Osteoblast (primary cell): ENCODE measurements at regions not wholly inside any gene's neighbourhood (a gene's known extent, or its start where the extent isn't known, plus 50 kb on each side); places are given as distances from the start of the nearest gene placed in this dataset.

Experiments used
- DNase-seq: peaks from one replicate; pipeline ENCODE4 v3.0.0; 2011; ENCODE audit warnings: low spot score, mixed read lengths; ENCODE audit not compliant: insufficient read length; ENCODE audit errors: missing footprints
- H2AFZ ChIP-seq: 2 replicates; pipeline ENCODE4 v1.6.0; 2011; ENCODE audit warnings: mild to moderate bottlenecking, low read length
- H3K27ac ChIP-seq: 2 replicates; pipeline ENCODE4 v1.5.1; 2011; ENCODE audit warnings: mild to moderate bottlenecking, low read depth, low read length, moderate library complexity
- H3K27me3 ChIP-seq: 2 replicates; pipeline ENCODE4 v1.6.0; 2012; ENCODE audit warnings: mild to moderate bottlenecking, control low read depth, inconsistent platforms, low read length, moderate library complexity; ENCODE audit not compliant: insufficient read depth
- H3K36me3 ChIP-seq: 2 replicates; pipeline ENCODE4 v1.5.1; 2011; ENCODE audit warnings: mild to moderate bottlenecking, low read length, control low read depth, moderate library complexity; ENCODE audit not compliant: insufficient read depth
- H3K4me1 ChIP-seq: 2 replicates; pipeline ENCODE4 v1.5.1; 2011; ENCODE audit warnings: mild to moderate bottlenecking, low read length, control low read depth, moderate library complexity; ENCODE audit not compliant: insufficient read depth
- H3K4me2 ChIP-seq: 2 replicates; pipeline ENCODE4 v1.6.0; 2011; ENCODE audit warnings: mild to moderate bottlenecking, low read length; ENCODE audit not compliant: insufficient read depth
- H3K4me3 ChIP-seq: fragments of 200-600 bp; sonication (generic); 3 replicates; pipeline ENCODE4 v1.5.1; 2012; ENCODE audit warnings: mild to moderate bottlenecking, low read length, inconsistent platforms; ENCODE audit not compliant: insufficient read depth
- H3K79me2 ChIP-seq: 2 replicates; pipeline ENCODE4 v1.6.0; 2012; ENCODE audit warnings: mild to moderate bottlenecking, low read length, control low read depth, inconsistent platforms; ENCODE audit not compliant: insufficient read depth
- H3K9me3 ChIP-seq: 2 replicates; pipeline ENCODE4 v1.5.1; 2011; ENCODE audit warnings: low read depth, low read length, control low read depth
- H4K20me1 ChIP-seq: 2 replicates; pipeline ENCODE4 v1.6.0; 2012; ENCODE audit warnings: mild to moderate bottlenecking, low read length, control low read depth; ENCODE audit not compliant: insufficient read depth
- TF ChIP-seq, protein P1 (sequence below): IDR thresholded peaks from 2 replicates; pipeline ENCODE4 v1.5.1; 2011; ENCODE audit warnings: mild to moderate bottlenecking, low read depth, low read length, moderate library complexity; ENCODE audit errors: extremely low read depth

DNA sequence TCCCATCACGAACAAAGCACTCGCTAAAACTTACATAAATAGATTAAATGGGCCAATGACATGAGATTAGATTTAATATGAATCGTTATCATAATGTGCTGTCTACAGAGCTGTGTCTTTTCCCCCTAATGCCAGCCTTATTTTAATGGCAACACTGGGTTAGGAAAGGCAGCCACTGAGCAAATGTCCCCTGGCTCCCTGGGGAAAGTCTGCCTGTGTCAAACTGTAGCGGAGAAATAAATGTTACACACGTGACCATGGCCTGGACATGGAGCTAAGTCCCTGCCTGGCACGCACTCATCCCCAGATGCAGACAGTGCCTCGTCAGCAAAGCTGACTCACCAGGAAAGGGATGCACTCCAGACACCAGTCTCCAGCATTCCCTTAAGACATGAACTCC lies 61.3 kb upstream of the SDK2 start:
- no peaks in the 10 kb centered on the region for H3K79me2 ChIP-seq
- DNase-seq: no peak
- H2AFZ ChIP-seq: no peak overlapping the region
- no peaks in the 10 kb centered on the region for H4K20me1 ChIP-seq
- H3K27ac ChIP-seq: no peak overlapping the region
- H3K4me1 ChIP-seq: no peaks in the 10 kb centered on the region
- TF ChIP-seq, protein P1, sequence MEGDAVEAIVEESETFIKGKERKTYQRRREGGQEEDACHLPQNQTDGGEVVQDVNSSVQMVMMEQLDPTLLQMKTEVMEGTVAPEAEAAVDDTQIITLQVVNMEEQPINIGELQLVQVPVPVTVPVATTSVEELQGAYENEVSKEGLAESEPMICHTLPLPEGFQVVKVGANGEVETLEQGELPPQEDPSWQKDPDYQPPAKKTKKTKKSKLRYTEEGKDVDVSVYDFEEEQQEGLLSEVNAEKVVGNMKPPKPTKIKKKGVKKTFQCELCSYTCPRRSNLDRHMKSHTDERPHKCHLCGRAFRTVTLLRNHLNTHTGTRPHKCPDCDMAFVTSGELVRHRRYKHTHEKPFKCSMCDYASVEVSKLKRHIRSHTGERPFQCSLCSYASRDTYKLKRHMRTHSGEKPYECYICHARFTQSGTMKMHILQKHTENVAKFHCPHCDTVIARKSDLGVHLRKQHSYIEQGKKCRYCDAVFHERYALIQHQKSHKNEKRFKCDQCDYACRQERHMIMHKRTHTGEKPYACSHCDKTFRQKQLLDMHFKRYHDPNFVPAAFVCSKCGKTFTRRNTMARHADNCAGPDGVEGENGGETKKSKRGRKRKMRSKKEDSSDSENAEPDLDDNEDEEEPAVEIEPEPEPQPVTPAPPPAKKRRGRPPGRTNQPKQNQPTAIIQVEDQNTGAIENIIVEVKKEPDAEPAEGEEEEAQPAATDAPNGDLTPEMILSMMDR: no peak
- no peaks in the 10 kb centered on the region for H3K27me3 ChIP-seq
- H3K36me3 ChIP-seq: no peaks in the 10 kb centered on the region
- no peak overlapping the region for H3K4me3 ChIP-seq
- H3K9me3 ChIP-seq: no peaks in the 10 kb centered on the region
- H3K4me2 ChIP-seq: no peak overlapping the region

DNA sequence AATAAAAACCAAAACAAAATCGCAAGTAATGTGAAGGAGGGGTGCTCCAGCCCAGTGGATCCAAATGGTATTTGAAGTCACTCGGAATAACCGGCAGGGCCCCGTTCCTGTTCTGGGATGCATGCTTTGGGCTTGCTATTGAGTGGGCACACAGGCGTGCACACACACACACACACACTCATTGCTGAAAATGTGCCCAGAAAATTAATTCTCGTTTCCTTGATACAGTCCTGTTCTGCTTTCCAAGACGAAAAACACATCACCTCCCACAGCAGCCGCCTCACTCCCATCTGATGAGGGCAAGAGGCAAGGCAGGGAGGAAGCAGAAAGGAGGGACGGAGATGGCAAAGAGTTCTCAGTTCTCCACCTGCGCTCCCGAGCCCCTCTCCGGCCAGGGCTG lies 62.2 kb upstream of the SDK2 start:
- H3K27ac ChIP-seq: no peak overlapping the region
- no peaks in the 10 kb centered on the region for H3K27me3 ChIP-seq
- no peaks in the 10 kb centered on the region for H3K9me3 ChIP-seq
- no peak for DNase-seq
- TF ChIP-seq, protein P1: no peak
- no peaks in the 10 kb centered on the region for H3K36me3 ChIP-seq
- H3K4me1 ChIP-seq: no peaks in the 10 kb centered on the region
- no peak overlapping the region for H3K4me2 ChIP-seq
- H2AFZ ChIP-seq: no peak overlapping the region
- no peaks in the 10 kb centered on the region for H3K79me2 ChIP-seq
- no peak overlapping the region for H3K4me3 ChIP-seq
- H4K20me1 ChIP-seq: no peaks in the 10 kb centered on the region

DNA sequence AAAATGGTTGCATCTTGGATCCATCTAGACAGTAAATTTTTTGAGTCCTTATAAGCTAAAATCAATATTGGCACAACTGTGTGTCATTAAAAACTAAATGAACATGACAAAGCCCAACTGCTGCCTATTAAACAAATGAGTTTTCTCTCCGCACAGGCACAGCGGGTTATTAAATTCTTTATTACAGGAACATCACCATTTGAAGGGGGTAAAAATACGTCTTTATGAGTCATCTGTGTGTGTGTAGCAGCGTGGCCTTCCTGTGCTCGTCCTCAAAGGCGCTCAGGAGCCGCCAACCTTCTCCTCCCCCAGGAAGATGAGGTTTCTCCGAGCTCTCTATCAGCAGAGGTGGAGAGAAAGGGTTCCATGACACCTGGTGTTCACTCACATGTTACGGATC lies 62.6 kb upstream of the SDK2 start:
- no peaks in the 10 kb centered on the region for H3K36me3 ChIP-seq

DNA sequence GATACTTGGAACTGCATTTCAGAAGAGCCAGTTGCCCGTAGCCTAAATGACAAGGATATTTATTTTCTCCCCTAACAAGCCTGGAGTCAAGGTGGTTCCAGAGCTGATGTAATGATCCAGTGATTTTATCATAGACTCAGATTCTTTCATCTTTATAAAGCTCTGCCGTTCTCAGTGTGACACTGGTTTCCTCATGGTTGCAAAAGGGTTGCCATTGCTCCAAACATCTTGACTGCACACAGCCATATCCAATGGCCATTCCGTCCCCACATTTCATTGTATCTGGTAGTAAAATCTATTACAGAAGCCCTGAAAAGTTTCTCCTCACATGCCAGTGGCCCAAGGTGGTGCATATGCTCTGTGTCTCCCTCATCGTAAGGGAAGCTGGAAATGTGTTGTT lies 63.1 kb upstream of the SDK2 start:
- Histone ChIP-seq H3K9me3 (no peaks in the 10 kb centered on the region), H3K27me3 (no peaks in the 10 kb centered on the region), H3K27ac (no peak overlapping the region), H3K4me1 (no peaks in the 10 kb centered on the region), H3K36me3 (no peaks in the 10 kb centered on the region), H3K4me3 (no peak overlapping the region), H3K4me2 (no peak overlapping the region), H3K79me2 (no peaks in the 10 kb centered on the region), H2AFZ (no peak overlapping the region), H4K20me1 (no peaks in the 10 kb centered on the region)
- TF ChIP-seq, protein P1: no peak
- DNase-seq: no peak

More for the DNA sequence above, 62.6 kb upstream of the SDK2 start:
- TF ChIP-seq, protein P1: no peak
- no peaks in the 10 kb centered on the region for H3K27me3 ChIP-seq
- DNase-seq: no peak
- no peak overlapping the region for H2AFZ ChIP-seq
- no peaks in the 10 kb centered on the region for H3K9me3 ChIP-seq
- no peak overlapping the region for H3K27ac ChIP-seq
- H3K4me3 ChIP-seq: no peak overlapping the region
- H3K79me2 ChIP-seq: no peaks in the 10 kb centered on the region
- no peak overlapping the region for H3K4me2 ChIP-seq
- no peaks in the 10 kb centered on the region for H3K4me1 ChIP-seq
- no peaks in the 10 kb centered on the region for H4K20me1 ChIP-seq
